Fibroblast of lung (primary cell): ENCODE measurements at regions not wholly inside any gene's neighbourhood (a gene's known extent, or its start where the extent isn't known, plus 50 kb on each side); places are given as distances from the start of the nearest gene placed in this dataset.

Source experiments
- DNase-seq, 2 donors: peaks; one replicate each; pipeline versions ENCODE4 v3.0.0 to v3.0.0-alpha.2; 2010; ENCODE audit warnings: low read depth in 2 of 2
- H2AFZ ChIP-seq: 2 replicates; pipeline ENCODE4 v1.5.1; 2012; ENCODE audit warnings: low read length, control low read depth, inconsistent platforms
- H3K27ac ChIP-seq: 2 replicates; pipeline ENCODE4 v1.5.1; 2011; ENCODE audit warnings: low read length, control low read depth; ENCODE audit not compliant: insufficient read depth
- H3K27me3 ChIP-seq: 2 replicates; pipeline ENCODE4 v1.5.1; 2011; ENCODE audit warnings: mild to moderate bottlenecking, low read length; ENCODE audit not compliant: control insufficient read depth, insufficient read depth
- H3K36me3 ChIP-seq: 2 replicates; pipeline ENCODE4 v1.5.1; 2011; ENCODE audit warnings: low read length; ENCODE audit not compliant: control insufficient read depth, insufficient read depth
- H3K4me1 ChIP-seq: 2 replicates; pipeline ENCODE4 v1.5.1; 2011; ENCODE audit warnings: low read length; ENCODE audit not compliant: control insufficient read depth, insufficient read depth; ENCODE audit errors: extremely low read depth
- H3K4me2 ChIP-seq: 2 replicates; pipeline ENCODE4 v1.5.1; 2011; ENCODE audit warnings: low read length, control low read depth; ENCODE audit not compliant: insufficient read depth; ENCODE audit errors: extremely low read depth
- H3K4me3 ChIP-seq, 4 experiments: fragments of 200-600 bp in 1 of 4; sonication (generic) in 1 of 4; replicated peaks in 1 of 4; 2 replicates each; pipeline ENCODE4 v1.5.1; 2011 to 2016; ENCODE audit warnings: low read length in 4 of 4, low read depth in 3 of 4, mild to moderate bottlenecking in 3 of 4, control low read depth in 2 of 4, inconsistent platforms in 1 of 4, mixed read lengths in 1 of 4; ENCODE audit not compliant: insufficient read depth in 1 of 4; ENCODE audit errors: control extremely low read depth in 1 of 4
- H3K79me2 ChIP-seq: 2 replicates; pipeline ENCODE4 v1.5.1; 2012; ENCODE audit warnings: mild to moderate bottlenecking, low read length, inconsistent platforms; ENCODE audit not compliant: control insufficient read depth, insufficient read depth
- H3K9ac ChIP-seq: 2 replicates; pipeline ENCODE4 v1.5.1; 2011; ENCODE audit warnings: mild to moderate bottlenecking, low read length, control low read depth; ENCODE audit not compliant: insufficient read depth
- H3K9me3 ChIP-seq: 2 replicates; pipeline ENCODE4 v1.5.1; 2012; ENCODE audit warnings: low read depth, low read length; ENCODE audit not compliant: control insufficient read depth, insufficient read depth
- H4K20me1 ChIP-seq: 2 replicates; pipeline ENCODE4 v1.5.1; 2011; ENCODE audit warnings: low read length; ENCODE audit not compliant: control insufficient read depth, insufficient read depth; ENCODE audit errors: extremely low read depth
- EZH2 ChIP-seq: IDR thresholded peaks from 2 replicates; pipeline ENCODE4 v1.5.1; 2012; ENCODE audit warnings: low read length, control low read depth, mild to moderate bottlenecking; ENCODE audit errors: missing control alignments
- TF ChIP-seq, protein P1 (sequence below), 2 donors: IDR thresholded peaks in 1 of 2; conservative IDR thresholded peaks in 1 of 2; 1 replicate in 1 of 2; 2 replicates in 1 of 2; pipeline ENCODE4 v1.5.1; 2011 to 2012; ENCODE audit warnings: low read length in 2 of 2, control low read depth in 1 of 2, inconsistent platforms in 1 of 2, low read depth in 1 of 2, mild to moderate bottlenecking in 1 of 2

DNA sequence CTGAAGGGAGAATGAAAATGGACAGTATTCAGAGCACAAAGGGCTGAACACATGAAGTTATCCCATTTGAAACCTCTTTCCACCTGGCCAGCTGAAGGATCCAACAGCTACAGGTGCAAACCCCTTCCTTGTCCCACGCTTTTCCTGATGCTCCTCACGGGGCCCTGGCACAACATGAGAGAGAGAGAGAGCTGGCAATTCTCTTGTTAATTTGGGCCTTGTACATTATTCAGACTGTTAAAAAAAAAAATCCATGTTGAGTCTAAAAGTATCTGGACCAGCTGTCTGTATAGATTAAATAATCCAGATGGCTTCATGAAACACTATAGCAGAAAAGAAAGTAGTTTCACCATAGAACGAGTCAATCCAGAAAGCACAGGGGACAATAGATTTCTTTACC, 74.1 kb downstream of the HMHB1 start:
- no peaks in the 10 kb centered on the region for H3K9me3 ChIP-seq

DNA sequence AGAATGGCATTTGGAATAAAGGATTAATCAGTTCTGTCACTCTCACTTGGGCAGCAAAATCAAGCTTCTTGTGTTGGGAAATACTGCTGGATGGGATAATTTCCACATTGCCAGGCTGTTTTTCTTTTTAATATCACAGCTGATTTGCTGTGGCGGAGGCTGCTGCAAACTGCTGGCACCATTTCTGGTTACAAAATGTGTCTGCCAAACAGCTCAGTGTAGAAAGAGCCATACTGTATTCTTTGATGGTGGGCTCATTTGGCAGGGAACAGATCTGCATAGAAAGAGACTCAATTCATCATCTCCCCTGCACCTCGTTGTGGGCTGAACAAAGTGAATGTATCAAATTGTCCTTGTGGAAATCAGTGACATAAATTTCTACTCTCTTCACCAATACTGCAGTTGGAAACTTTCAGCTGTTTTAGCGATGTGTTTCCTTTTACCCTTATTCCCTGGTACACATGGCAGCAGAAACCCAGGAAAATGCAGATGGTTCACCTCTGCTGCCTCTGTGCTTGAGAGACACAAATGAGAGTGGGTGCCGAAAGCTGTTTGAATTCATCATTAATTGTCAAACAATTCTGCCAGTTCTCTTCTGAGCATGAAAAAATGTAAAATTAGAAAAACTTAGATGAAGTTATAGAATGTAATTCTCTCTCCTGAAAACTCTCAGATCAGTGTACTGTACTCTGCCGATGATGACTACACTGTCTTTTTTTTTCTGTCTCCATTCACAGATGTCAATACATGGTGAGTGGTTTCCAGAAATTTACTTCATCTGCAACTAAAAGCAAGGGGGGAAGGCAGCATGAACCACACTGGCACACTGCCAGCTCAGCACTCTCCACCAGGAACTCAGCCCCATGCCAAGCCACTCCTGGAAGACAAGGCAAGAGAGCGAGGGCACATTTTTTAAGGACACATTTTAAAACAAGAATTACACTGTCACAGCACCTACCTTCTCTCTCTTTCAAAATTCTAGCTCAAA, 75.0 kb downstream of the HMHB1 start:
- DNase-seq = peak; percentile 53 to 77
- H3K79me2 ChIP-seq = no peaks in the 10 kb centered on the region
- H3K4me3 ChIP-seq = no peak overlapping the region

More for the DNA sequence above, 74.1 kb downstream of the HMHB1 start:
- Histone ChIP-seq H4K20me1 (no peaks in the 10 kb centered on the region), H2AFZ (no peak overlapping the region), H3K9ac (no peak overlapping the region), H3K4me2 (no peak overlapping the region), H3K36me3 (no peaks in the 10 kb centered on the region), H3K79me2 (no peaks in the 10 kb centered on the region), H3K4me3 (no peak overlapping the region), H3K4me1 (peaks cover 19% of the 10 kb centered on the region), H3K27ac (no peak overlapping the region), H3K27me3 (no peaks in the 10 kb centered on the region)
- TF ChIP-seq, protein P1, sequence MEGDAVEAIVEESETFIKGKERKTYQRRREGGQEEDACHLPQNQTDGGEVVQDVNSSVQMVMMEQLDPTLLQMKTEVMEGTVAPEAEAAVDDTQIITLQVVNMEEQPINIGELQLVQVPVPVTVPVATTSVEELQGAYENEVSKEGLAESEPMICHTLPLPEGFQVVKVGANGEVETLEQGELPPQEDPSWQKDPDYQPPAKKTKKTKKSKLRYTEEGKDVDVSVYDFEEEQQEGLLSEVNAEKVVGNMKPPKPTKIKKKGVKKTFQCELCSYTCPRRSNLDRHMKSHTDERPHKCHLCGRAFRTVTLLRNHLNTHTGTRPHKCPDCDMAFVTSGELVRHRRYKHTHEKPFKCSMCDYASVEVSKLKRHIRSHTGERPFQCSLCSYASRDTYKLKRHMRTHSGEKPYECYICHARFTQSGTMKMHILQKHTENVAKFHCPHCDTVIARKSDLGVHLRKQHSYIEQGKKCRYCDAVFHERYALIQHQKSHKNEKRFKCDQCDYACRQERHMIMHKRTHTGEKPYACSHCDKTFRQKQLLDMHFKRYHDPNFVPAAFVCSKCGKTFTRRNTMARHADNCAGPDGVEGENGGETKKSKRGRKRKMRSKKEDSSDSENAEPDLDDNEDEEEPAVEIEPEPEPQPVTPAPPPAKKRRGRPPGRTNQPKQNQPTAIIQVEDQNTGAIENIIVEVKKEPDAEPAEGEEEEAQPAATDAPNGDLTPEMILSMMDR (conservative IDR thresholded peaks at IDR 0.05 in 1 of 2, IDR thresholded peaks at IDR 0.05 in 1 of 2; ENCODE audit: low read depth in 1 of 2, low read length in 2 of 2) = no peak
- TF ChIP-seq EZH2 = no peak
- DNase-seq = peak in 1 of 2 donors; percentile 7

More for the DNA sequence above, 75.0 kb downstream of the HMHB1 start:
- H3K9ac ChIP-seq = no peak overlapping the region
- H4K20me1 ChIP-seq = no peaks in the 10 kb centered on the region
- peak overlapping the region; percentile 9 for H2AFZ ChIP-seq
- H3K4me2 ChIP-seq = peak overlapping the region; percentile 59
- H3K4me1 ChIP-seq = peaks cover 21% of the 10 kb centered on the region
- no peaks in the 10 kb centered on the region for H3K36me3 ChIP-seq
- H3K9me3 ChIP-seq = no peaks in the 10 kb centered on the region
- peak overlapping the region; percentile 59 for H3K27ac ChIP-seq
- no peak for TF ChIP-seq EZH2
- TF ChIP-seq, protein P1 (conservative IDR thresholded peaks at IDR 0.05 in 1 of 2, IDR thresholded peaks at IDR 0.05 in 1 of 2; ENCODE audit: low read depth in 1 of 2, low read length in 2 of 2) = no peak
- H3K27me3 ChIP-seq = no peaks in the 10 kb centered on the region
